ENCODE measurements at regions not wholly inside any gene's neighbourhood (a gene's known extent, or its start where the extent isn't known, plus 50 kb on each side); places are given as distances from the start of the nearest gene placed in this dataset.
A peak's percentile ranks its signal among the peaks of the same experiment; 100 is the strongest.

DNA sequence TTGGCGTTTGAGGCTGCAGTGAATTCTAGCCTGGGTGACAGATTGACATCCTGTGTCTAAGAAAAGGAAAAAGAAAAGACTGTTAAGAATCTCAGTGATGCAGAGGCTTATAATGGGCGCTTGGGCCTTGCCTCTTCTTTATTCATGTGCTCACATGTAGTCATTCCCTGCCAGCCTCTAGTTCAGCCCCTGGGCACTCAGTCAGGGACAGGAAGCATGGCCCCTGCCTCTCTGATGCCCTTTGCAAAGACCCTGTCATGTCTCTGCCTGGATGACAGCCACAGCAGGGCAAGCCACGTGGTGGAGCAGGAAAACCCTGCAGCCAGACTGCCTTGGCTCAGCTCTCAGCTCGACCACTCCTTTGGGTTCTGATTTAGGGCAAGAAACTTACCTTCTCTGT lies 368.9 kb downstream of the RPS24 start:
- DNase-seq = no peak

- no peak for DNase-seq
Measured at GRCh38 chr10:78403781-78404180, 370.1 kb downstream of the RPS24 start.

DNA sequence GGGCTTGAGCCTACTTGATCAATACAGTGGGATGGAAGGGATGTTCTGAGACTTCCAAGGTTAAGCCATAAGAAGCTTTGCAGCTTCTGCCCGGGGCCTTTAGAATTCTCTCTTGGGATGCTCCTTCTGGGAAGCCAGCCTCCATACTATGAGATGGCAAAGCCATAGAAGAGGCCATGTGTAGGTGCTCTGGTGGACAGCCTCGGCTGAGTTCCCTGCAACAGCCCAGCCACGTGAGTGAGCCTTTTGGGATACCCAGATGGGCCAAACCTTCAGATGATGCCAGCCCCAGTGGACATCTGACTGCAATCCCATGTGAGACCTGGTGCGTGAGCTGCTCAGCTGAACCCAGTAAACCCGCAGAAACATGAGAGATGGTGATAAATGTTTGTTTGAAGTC lies 370.6 kb downstream of the RPS24 start:
- no peak for DNase-seq

DNA sequence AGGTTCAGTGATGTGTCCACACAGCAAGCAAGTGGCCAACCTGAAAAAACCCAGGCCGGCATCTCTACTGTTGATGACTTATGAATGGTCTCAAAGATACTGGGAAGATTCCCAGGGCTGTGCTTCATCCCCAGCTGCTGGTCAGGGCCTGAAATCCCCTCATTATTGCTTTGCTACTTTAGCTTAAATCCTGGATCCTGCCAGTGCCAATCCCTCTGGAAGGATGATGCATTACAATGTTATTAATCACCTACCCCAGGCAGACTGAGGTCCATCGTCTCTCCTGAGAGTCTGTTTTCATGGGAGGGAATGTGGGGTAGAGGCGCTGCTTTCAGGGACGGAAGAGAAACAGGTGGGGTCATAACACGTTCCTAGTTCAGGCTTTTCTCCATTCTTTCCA lies 371.6 kb downstream of the RPS24 start:
- no peak for DNase-seq

- no peak for DNase-seq
Measured at GRCh38 chr10:78405736-78406135, 372.1 kb downstream of the RPS24 start.

DNA sequence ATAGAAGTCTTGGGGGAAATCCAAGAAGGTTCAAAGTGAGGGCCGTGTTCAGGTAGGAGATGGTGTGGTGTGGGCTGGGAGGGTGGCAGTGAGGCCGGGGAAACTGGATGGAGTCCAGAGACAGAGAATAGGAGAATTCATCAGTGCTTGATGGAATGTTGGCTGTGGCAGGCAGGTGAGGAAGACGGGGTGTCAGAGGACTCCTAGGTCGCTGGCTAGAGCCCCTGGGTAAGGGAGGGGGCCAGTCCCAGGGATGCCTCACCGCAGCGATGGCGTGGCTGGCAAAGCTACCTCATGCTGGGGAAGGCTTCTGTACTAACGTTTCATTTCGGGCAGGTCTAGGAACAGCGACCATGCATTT lies 373.0 kb downstream of the RPS24 start:
- no peak for DNase-seq

DNA sequence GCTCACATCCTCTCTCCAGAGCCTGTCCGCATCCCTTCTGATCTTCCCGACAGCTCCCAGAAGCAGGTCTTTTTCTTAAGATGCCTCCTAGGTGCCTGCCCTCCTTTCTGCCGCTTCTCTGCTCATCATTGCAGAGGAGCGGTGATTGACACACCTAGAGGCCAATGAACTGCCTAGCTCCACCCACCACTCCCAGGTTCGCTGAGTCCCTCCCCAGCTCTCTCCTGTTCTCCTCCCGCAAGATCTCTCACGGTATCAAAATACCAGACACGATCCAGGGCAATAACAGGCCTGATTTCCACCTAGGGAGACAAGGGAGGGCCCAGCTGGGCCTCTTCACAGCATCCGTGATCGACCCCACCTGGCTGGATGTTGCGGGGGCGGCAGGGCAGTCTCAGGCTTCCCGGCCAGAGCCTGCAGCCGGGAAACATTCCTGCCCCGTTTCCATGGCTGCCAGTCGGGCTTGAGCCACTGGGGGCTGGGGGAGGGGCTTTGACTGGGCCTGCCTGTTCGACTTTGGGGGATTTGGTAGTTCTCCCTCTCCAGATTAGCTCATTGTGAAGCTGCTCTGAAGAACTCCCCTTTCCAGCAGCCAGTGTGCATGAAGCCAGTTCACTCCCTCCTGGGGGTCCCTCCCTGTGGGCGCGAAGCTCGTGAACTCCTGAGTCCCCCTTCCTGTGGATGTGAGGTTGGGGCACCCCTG lies 373.5 kb downstream of the RPS24 start:
- DNase-seq = peak; percentile 76 to 79

GRCh38 chr10:78407966-78408365 lies 374.3 kb downstream of the RPS24 start:
- no peak for DNase-seq

- no peak for DNase-seq
Measured at GRCh38 chr10:78408671-78409472, 375.2 kb downstream of the RPS24 start.

- no peak for DNase-seq
Measured at GRCh38 chr10:78410046-78410965, 376.6 kb downstream of the RPS24 start.

DNA sequence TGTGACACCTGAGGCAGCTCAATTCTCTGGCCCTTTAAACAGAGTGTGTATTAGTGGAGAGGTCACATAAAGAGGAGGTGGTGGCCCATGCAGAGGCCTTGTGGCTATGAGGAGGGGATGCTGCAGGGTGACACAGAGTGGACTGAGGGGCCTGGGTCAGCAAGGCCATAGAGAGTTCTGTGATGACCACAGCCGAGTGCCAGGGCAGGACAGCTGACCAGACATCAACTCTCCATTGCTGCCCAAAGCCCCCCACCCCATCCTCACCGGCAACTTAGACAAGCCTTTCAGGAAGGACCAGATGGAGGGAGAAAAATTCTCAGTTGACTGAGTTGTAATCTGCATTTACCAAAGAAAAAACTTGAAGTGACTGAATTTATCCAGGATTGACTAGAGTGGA lies 378.1 kb downstream of the RPS24 start:
- DNase-seq = no peak

- DNase-seq = no peak
Measured at GRCh38 chr10:78412605-78413004, 378.9 kb downstream of the RPS24 start.

- DNase-seq = no peak
Measured at GRCh38 chr10:78413076-78414055, 379.7 kb downstream of the RPS24 start.

GRCh38 chr10:78414380-78414779 lies 380.7 kb downstream of the RPS24 start:
- DNase-seq = no peak

DNA sequence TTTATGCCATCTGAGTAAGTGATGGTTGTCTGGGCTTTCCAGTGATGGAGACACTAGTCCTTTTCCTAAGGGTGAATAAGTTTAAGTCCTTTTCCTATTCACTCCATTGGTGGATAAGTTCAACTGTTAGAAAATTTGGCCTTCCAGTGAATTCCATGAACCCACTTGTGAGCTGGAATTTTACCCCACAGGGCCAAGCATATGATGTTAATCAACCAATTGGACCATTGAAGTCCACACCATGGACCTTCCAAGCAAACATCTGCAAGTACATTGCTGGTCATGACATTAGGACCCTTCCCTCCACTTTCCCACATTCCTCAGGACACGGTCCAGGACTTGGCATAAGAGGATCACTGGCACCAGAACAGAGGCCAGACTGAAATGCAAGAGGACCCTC lies 381.4 kb downstream of the RPS24 start:
- DNase-seq = no peak

GRCh38 chr10:78416031-78417011 lies 382.7 kb downstream of the RPS24 start:
- no peak for DNase-seq

- DNase-seq = no peak
Measured at GRCh38 chr10:78417425-78418370, 384.0 kb downstream of the RPS24 start.

DNA sequence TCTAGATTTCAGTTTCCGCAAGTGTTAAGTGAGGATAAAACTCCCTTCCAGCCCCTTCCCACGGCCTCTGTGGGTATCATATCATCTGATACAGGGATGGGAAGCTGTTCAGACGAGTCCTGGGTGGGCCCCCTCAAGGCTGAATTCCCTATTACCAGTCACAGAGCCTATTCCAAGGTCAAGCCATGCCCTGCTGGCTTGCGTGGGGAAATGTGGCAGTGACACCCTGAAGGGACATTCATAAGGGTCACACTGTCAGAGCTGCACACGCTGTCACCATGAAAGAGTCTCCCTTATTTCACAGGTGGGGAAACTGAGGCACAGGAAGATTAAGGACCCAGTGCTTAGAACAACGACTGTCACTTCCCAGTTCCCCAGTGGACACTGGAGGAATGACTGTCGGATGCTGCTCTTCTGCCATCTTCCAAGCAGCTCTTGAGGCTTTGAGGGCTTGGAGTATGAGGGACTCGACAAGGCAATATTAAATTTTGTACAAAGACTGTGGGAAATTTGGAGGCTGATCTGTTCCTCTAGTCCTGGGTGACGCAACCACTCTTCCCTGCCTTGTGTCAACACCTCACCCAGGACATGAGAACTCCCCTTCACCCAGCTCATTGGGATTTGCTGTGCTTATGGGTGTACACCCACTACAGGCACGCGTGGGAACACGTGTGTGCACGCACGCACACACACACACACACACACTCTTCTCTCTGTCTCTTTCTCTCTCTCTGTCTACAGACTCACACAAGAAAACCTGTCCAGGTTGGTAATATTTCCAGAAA lies 386.0 kb downstream of the RPS24 start:
- DNase-seq = no peak

All from activated CD4-positive, alpha-beta T cell treated with anti-CD3 and anti-CD28 coated beads, Interleukin-2, amount 50 U/mL, for 48 hours (primary cell).